ENCODE measurements at regions not wholly inside any gene's neighbourhood (a gene's known extent, or its start where the extent isn't known, plus 50 kb on each side); places are given as distances from the start of the nearest gene placed in this dataset.

GRCh38 chr6:164551706-164552105, 757.7 kb downstream of the C6orf118 start:
- TF ChIP-seq CTCF (IDR thresholded peaks at IDR 0.05) (no peak), EP300 (IDR thresholded peaks at IDR 0.05) (no peak)
